Prostate gland (tissue), 2 donors: ENCODE measurements at regions not wholly inside any gene's neighbourhood (a gene's known extent, or its start where the extent isn't known, plus 50 kb on each side); places are given as distances from the start of the nearest gene placed in this dataset.

Experiments
- DNase-seq: peaks from one replicate; pipeline ENCODE4 v3.0.0-alpha.2; 2019; ENCODE audit warnings: low spot score
- H3K27ac ChIP-seq, 2 donors: fragments of 200-600 bp; sonication (generic); 2 replicates each; pipeline ENCODE4 v1.5.1; 2017 to 2019
- H3K27me3 ChIP-seq: fragments of 200-600 bp; sonication (generic); replicated peaks from 2 replicates; pipeline ENCODE4 v1.5.1; 2019; ENCODE audit not compliant: insufficient read depth
- H3K36me3 ChIP-seq, 2 donors: fragments of 200-600 bp; sonication (generic); 1 replicate in 1 of 2; 2 replicates in 1 of 2; pipeline versions ENCODE4 v1.5.1 to v1.8.1; 2017 to 2019
- H3K4me1 ChIP-seq: fragments of 200-600 bp; sonication (generic); replicated peaks from 2 replicates; pipeline ENCODE4 v1.5.1; 2019
- H3K4me3 ChIP-seq, 2 donors: fragments of 200-600 bp; sonication (generic); 2 replicates each; pipeline ENCODE4 v1.5.1; 2017 to 2019
- H3K9me3 ChIP-seq: fragments of 200-600 bp; sonication (generic); 2 replicates; pipeline ENCODE4 v1.5.1; 2017
- POLR2A ChIP-seq: fragments of 450-650 bp; IDR thresholded peaks from one replicate; pipeline ENCODE4 v1.6.1; 2016; ENCODE audit warnings: antibody characterized with exemption, mild to moderate bottlenecking
- POLR2AphosphoS5 ChIP-seq: sonication (generic); formaldehyde crosslinking; IDR thresholded peaks from one replicate; pipeline ENCODE4 v1.6.1; 2017; ENCODE audit warnings: antibody characterized with exemption
- WGBS: methylation state at CpG from one replicate; pipeline ENCODE4 v1.1.5; 2018; 5-methylcytosine and 5-hydroxymethylcytosine counted together
- intact Hi-C: fragments of 100-400 bp; cut with DNase I; formaldehyde crosslinking; loops from one replicate; pipeline ENCODE4 v1.14.2; 2022
- TF ChIP-seq, protein P1 (sequence below), 4 experiments: fragments of 200-600 bp in 2 of 4; fragments of 450-650 bp in 2 of 4; sonication (generic) in 2 of 4; IDR thresholded peaks; 1 replicate in 3 of 4; 2 replicates in 1 of 4; pipeline ENCODE4 v1.5.1; 2016 to 2019; ENCODE audit warnings: antibody characterized with exemption in 4 of 4, mild to moderate bottlenecking in 2 of 4, moderate library complexity in 2 of 4

- DNase-seq: no peak
- intact Hi-C loops: no loop called here
- H3K9me3 ChIP-seq: no peaks in the 10 kb centered on the region
- TF ChIP-seq POLR2AphosphoS5: no peak
- TF ChIP-seq, protein P1, sequence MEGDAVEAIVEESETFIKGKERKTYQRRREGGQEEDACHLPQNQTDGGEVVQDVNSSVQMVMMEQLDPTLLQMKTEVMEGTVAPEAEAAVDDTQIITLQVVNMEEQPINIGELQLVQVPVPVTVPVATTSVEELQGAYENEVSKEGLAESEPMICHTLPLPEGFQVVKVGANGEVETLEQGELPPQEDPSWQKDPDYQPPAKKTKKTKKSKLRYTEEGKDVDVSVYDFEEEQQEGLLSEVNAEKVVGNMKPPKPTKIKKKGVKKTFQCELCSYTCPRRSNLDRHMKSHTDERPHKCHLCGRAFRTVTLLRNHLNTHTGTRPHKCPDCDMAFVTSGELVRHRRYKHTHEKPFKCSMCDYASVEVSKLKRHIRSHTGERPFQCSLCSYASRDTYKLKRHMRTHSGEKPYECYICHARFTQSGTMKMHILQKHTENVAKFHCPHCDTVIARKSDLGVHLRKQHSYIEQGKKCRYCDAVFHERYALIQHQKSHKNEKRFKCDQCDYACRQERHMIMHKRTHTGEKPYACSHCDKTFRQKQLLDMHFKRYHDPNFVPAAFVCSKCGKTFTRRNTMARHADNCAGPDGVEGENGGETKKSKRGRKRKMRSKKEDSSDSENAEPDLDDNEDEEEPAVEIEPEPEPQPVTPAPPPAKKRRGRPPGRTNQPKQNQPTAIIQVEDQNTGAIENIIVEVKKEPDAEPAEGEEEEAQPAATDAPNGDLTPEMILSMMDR (IDR thresholded peaks at IDR 0.05): no peak
- no peak for TF ChIP-seq POLR2A
- H3K27ac ChIP-seq: no peak overlapping the region
- H3K27me3 ChIP-seq: no peaks in the 10 kb centered on the region
- H3K36me3 ChIP-seq: no peaks in the 10 kb centered on the region
- no peaks in the 10 kb centered on the region for H3K4me1 ChIP-seq
- no peak overlapping the region for H3K4me3 ChIP-seq
Observed at GRCh38 chr13:99132295-99132835, 68.3 kb upstream of the UBAC2 start.

GRCh38 chr13:99133230-99133629 lies 67.4 kb upstream of the UBAC2 start:
- H3K27ac ChIP-seq: no peak overlapping the region
- TF ChIP-seq POLR2AphosphoS5 (no peak), POLR2A (no peak)
- TF ChIP-seq, protein P1 (IDR thresholded peaks at IDR 0.05): no peak
- H3K4me1 ChIP-seq: no peaks in the 10 kb centered on the region
- no peak overlapping the region for H3K4me3 ChIP-seq
- no peaks in the 10 kb centered on the region for H3K36me3 ChIP-seq
- intact Hi-C loops: no loop called here
- no peaks in the 10 kb centered on the region for H3K9me3 ChIP-seq
- H3K27me3 ChIP-seq: no peaks in the 10 kb centered on the region
- no peak for DNase-seq
- 93% methylated on average over 1 of the region's 1 CpG for WGBS

- intact Hi-C loops: no loop called here
- Histone ChIP-seq H3K27me3 (no peaks in the 10 kb centered on the region), H3K4me3 (no peak overlapping the region), H3K9me3 (no peaks in the 10 kb centered on the region), H3K4me1 (no peaks in the 10 kb centered on the region), H3K27ac (no peak overlapping the region), H3K36me3 (no peaks in the 10 kb centered on the region)
- DNase-seq: no peak
- WGBS: 70% methylated on average over 3 of the region's 3 CpGs
- TF ChIP-seq POLR2AphosphoS5 (no peak), POLR2A (no peak)
- TF ChIP-seq, protein P1 (IDR thresholded peaks at IDR 0.05): no peak
Observed at GRCh38 chr13:99133848-99134247, 66.8 kb upstream of the UBAC2 start.

GRCh38 chr13:99135591-99135990 lies 65.1 kb upstream of the UBAC2 start:
- no peaks in the 10 kb centered on the region for H3K36me3 ChIP-seq
- intact Hi-C loops: no loop called here
- no peaks in the 10 kb centered on the region for H3K9me3 ChIP-seq
- TF ChIP-seq, protein P1 (IDR thresholded peaks at IDR 0.05): no peak
- TF ChIP-seq POLR2AphosphoS5: no peak
- TF ChIP-seq POLR2A: no peak
- no peak overlapping the region for H3K27ac ChIP-seq
- no peaks in the 10 kb centered on the region for H3K27me3 ChIP-seq
- H3K4me3 ChIP-seq: no peak overlapping the region
- WGBS: 79% methylated on average over 4 of the region's 4 CpGs
- no peak for DNase-seq
- no peaks in the 10 kb centered on the region for H3K4me1 ChIP-seq

GRCh38 chr13:99136427-99136954 lies 64.2 kb upstream of the UBAC2 start:
- 72% methylated on average over 8 of the region's 8 CpGs for WGBS
- no peak overlapping the region for H3K4me3 ChIP-seq
- intact Hi-C loops: no loop called here
- TF ChIP-seq, protein P1 (IDR thresholded peaks at IDR 0.05): no peak
- no peak for TF ChIP-seq POLR2A
- no peak for TF ChIP-seq POLR2AphosphoS5
- H3K9me3 ChIP-seq: no peaks in the 10 kb centered on the region
- no peaks in the 10 kb centered on the region for H3K4me1 ChIP-seq
- no peaks in the 10 kb centered on the region for H3K36me3 ChIP-seq
- H3K27ac ChIP-seq: no peak overlapping the region
- no peaks in the 10 kb centered on the region for H3K27me3 ChIP-seq
- DNase-seq: no peak
